ENCODE measurements at regions not wholly inside any gene's neighbourhood (a gene's known extent, or its start where the extent isn't known, plus 50 kb on each side); places are given as distances from the start of the nearest gene placed in this dataset.
"Not testable (repeated sequence)": the region's sequence is repeated elsewhere in the genome, so short reads cannot be mapped to it uniquely, and the experiment has no call there.

- DNase-seq: no peak
These were observed 73.2 kb downstream of the MTNR1A start for GRCh38 chr4:186481998-186482790.

GRCh38 chr4:186475202-186475601 lies 80.2 kb downstream of the MTNR1A start:
- DNase-seq: no peak

- DNase-seq: no peak
These were observed 81.4 kb downstream of the MTNR1A start for GRCh38 chr4:186473933-186474332.

GRCh38 chr4:186472948-186473347 lies 82.4 kb downstream of the MTNR1A start:
- peak; percentile 59 for DNase-seq

GRCh38 chr4:186471441-186471840 lies 83.9 kb downstream of the MTNR1A start:
- no peak for DNase-seq

GRCh38 chr4:186458050-186458449 lies 97.3 kb downstream of the MTNR1A start:
- DNase-seq: no peak

- no peak for DNase-seq
These were observed 103.4 kb downstream of the MTNR1A start for GRCh38 chr4:186451982-186452381.

- DNase-seq: no peak
These were observed 105.4 kb downstream of the MTNR1A start for GRCh38 chr4:186449954-186450353.

- no peak for DNase-seq
These were observed 110.3 kb downstream of the MTNR1A start for GRCh38 chr4:186445040-186445439.

GRCh38 chr4:186441502-186441901 lies 113.9 kb downstream of the MTNR1A start:
- no peak for DNase-seq

GRCh38 chr4:186428481-186428880 lies 126.9 kb downstream of the MTNR1A start:
- no peak for DNase-seq

- no peak for DNase-seq
These were observed 130.6 kb downstream of the MTNR1A start for GRCh38 chr4:186424745-186425144.

- no peak for DNase-seq
These were observed 133.1 kb downstream of the MTNR1A start for GRCh38 chr4:186422296-186422695.

- DNase-seq: no peak
These were observed 138.8 kb downstream of the MTNR1A start for GRCh38 chr4:186416451-186417060.

GRCh38 chr4:186414390-186414789 lies 141.0 kb downstream of the MTNR1A start:
- DNase-seq: no peak

GRCh38 chr4:186405957-186406356 lies 140.0 kb downstream of the F11 start:
- DNase-seq: no peak

- DNase-seq: no peak
These were observed 138.7 kb downstream of the F11 start for GRCh38 chr4:186404562-186405134.

- DNase-seq: peak; percentile 2
These were observed 134.7 kb downstream of the F11 start for GRCh38 chr4:186400676-186401075.

GRCh38 chr4:186392017-186392416 lies 126.0 kb downstream of the F11 start:
- no peak for DNase-seq

- not testable (repeated sequence) for DNase-seq
These were observed 118.3 kb downstream of the F11 start for GRCh38 chr4:186384328-186384727.

- DNase-seq: no peak
These were observed 102.3 kb downstream of the F11 start for GRCh38 chr4:186368281-186368680.

- DNase-seq: no peak
These were observed 100.3 kb downstream of the F11 start for GRCh38 chr4:186366326-186366725.

- DNase-seq: not testable (repeated sequence)
These were observed 97.0 kb downstream of the F11 start for GRCh38 chr4:186363038-186363437.

- no peak for DNase-seq
These were observed 94.6 kb downstream of the F11 start for GRCh38 chr4:186360551-186360950.
